A673 (cell line): ENCODE measurements at regions not wholly inside any gene's neighbourhood (a gene's known extent, or its start where the extent isn't known, plus 50 kb on each side); places are given as distances from the start of the nearest gene placed in this dataset.

Experiments used
- BruUV-seq: library from RNA; stranded (reverse); fragments of 400-500 nt; replicated peaks from 2 replicates; lab custom pipeline; 2021; lab: Mats Ljungman, UMichigan
- CTCF ChIA-PET: fragments of 300-600 bp; sonication (Branson Sonifier 250); formaldehyde crosslinking; loops from one replicate; lab custom pipeline; 2022; ENCODE audit warnings: antibody characterized with exemption; lab: Charles Lee
- POLR2A ChIA-PET: fragments of 300-600 bp; sonication (Branson Sonifier 250); formaldehyde crosslinking; loops from one replicate; lab custom pipeline; 2022; ENCODE audit warnings: antibody characterized with exemption; ENCODE audit not compliant: low non-redundant PET; lab: Charles Lee
- DNase-seq: peaks from one replicate; pipeline ENCODE4 v3.0.0-alpha.2; 2015; ENCODE audit warnings: low spot score
- H3K27ac ChIP-seq: fragments of 200-600 bp; sonication (generic); 2 replicates; pipeline ENCODE4 v1.5.1; 2016; ENCODE audit warnings: mixed run types, low read depth, mild to moderate bottlenecking, mixed read lengths, antibody characterized with exemption, low read length; ENCODE audit not compliant: poor library complexity, severe bottlenecking
- H3K27me3 ChIP-seq: fragments of 200-600 bp; sonication (generic); replicated peaks from 2 replicates; pipeline ENCODE4 v1.6.1; 2017; ENCODE audit warnings: mixed run types, low read depth, mild to moderate bottlenecking, mixed read lengths, antibody characterized with exemption, low read length; ENCODE audit not compliant: insufficient read depth, poor library complexity
- H3K36me3 ChIP-seq: fragments of 200-600 bp; sonication (generic); 2 replicates; pipeline ENCODE4 v1.6.1; 2016; ENCODE audit warnings: mixed run types, mild to moderate bottlenecking, mixed read lengths, antibody characterized with exemption, low read length; ENCODE audit not compliant: insufficient read depth, poor library complexity, severe bottlenecking
- H3K4me1 ChIP-seq: fragments of 200-600 bp; sonication (generic); 2 replicates; pipeline ENCODE4 v1.6.1; 2017; ENCODE audit warnings: mixed run types, mild to moderate bottlenecking, mixed read lengths, antibody characterized with exemption, low read length; ENCODE audit not compliant: insufficient read depth, poor library complexity, severe bottlenecking
- H3K4me3 ChIP-seq: fragments of 200-600 bp; sonication (generic); 2 replicates; pipeline ENCODE4 v1.5.1; 2016; ENCODE audit warnings: low read depth, mixed run types, mild to moderate bottlenecking, mixed read lengths, low read length; ENCODE audit not compliant: poor library complexity, severe bottlenecking
- H3K9me3 ChIP-seq: fragments of 200-600 bp; sonication (generic); 2 replicates; pipeline ENCODE4 v1.6.1; 2016; ENCODE audit warnings: mixed run types, low read depth, mild to moderate bottlenecking, mixed read lengths, antibody characterized with exemption, low read length; ENCODE audit not compliant: poor library complexity, severe bottlenecking
- EZH2 ChIP-seq: fragments of 200-600 bp; sonication (generic); IDR thresholded peaks from 2 replicates; pipeline ENCODE4 v1.6.1; 2017; ENCODE audit warnings: borderline replicate concordance, low read depth, mild to moderate bottlenecking, mixed read lengths, antibody characterized with exemption, low read length; ENCODE audit not compliant: poor library complexity, severe bottlenecking
- intact Hi-C: fragments of 100-400 bp; cut with micrococcal nuclease; formaldehyde crosslinking; loops from one replicate; pipeline ENCODE4 v1.10.0; 2022; ENCODE audit not compliant: unreplicated experiment
- TF ChIP-seq, protein P1 (sequence below): fragments of 300-800, 200-600 bp; sonication (generic); conservative IDR thresholded peaks from 2 replicates; pipeline ENCODE4 v1.5.1; 2017; ENCODE audit warnings: low read depth, mild to moderate bottlenecking, antibody characterized with exemption, low read length, moderate library complexity, mixed read lengths

DNA sequence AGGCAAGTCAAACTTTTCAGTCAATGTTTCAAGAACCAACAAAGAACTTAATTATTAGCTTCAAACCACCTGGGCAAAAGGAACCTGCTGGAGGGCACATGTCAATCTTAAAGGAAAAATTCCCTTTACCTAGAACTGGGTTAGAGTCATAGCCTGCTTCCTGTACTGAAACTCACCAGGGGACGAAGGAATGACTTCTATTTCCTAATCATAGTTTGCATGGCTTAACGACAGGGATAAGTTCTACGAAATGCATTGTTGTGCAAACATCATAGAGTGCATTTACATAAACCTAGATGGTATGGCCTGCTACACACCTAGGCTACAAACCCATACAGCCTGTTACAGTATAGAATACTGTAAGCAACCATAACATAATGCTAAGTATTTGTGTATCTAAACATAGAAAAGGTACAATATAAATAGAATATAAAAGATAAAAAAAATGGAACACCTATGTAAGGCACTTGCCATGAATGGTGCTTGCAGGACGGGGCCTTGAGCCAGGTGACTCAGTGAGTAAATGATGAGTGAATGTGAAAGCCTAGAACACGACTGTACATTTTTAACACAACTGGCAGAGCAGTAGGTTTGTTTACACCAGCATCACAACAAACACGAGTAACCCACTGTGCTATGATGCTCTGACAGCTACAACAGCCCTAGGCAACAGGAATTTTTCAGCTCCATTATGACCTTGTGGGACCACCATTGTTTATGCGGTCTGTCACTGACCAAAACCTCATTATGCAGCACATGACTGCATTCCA is 234.9 kb upstream of the CAND1 start:
- DNase-seq: no peak
- Histone ChIP-seq H3K4me3 (no peak overlapping the region), H3K9me3 (no peaks in the 10 kb centered on the region), H3K27me3 (peaks cover 3% of the 10 kb centered on the region), H3K27ac (no peak overlapping the region), H3K4me1 (no peaks in the 10 kb centered on the region), H3K36me3 (no peaks in the 10 kb centered on the region)
- ChIA-PET POLR2A (no interaction called here), CTCF (no interaction called here)
- BruUV-seq: no TSS peak
- intact Hi-C loops: no loop called here
- TF ChIP-seq EZH2: no peak
- TF ChIP-seq, protein P1, sequence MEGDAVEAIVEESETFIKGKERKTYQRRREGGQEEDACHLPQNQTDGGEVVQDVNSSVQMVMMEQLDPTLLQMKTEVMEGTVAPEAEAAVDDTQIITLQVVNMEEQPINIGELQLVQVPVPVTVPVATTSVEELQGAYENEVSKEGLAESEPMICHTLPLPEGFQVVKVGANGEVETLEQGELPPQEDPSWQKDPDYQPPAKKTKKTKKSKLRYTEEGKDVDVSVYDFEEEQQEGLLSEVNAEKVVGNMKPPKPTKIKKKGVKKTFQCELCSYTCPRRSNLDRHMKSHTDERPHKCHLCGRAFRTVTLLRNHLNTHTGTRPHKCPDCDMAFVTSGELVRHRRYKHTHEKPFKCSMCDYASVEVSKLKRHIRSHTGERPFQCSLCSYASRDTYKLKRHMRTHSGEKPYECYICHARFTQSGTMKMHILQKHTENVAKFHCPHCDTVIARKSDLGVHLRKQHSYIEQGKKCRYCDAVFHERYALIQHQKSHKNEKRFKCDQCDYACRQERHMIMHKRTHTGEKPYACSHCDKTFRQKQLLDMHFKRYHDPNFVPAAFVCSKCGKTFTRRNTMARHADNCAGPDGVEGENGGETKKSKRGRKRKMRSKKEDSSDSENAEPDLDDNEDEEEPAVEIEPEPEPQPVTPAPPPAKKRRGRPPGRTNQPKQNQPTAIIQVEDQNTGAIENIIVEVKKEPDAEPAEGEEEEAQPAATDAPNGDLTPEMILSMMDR: no peak

DNA sequence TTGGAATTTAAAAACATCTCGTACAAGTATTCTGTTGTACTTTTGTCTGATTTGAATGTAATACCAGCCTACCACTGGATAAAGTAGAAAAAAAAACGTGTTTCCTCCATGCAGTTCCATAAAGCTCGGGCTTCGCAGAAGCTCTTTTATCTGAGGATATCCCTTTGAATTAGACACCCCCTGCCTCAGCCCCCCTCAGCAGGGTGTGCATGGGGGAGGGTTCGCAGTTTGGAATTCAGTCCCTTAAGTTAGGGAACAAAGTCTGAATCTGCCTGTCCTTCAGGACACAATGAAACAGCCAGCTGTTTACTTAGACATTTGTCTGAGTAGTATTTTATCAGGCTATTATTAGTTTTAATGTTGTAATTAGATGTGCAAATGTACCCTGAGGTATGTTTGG is 234.0 kb upstream of the CAND1 start:
- no peak overlapping the region for H3K4me3 ChIP-seq
- no peak for DNase-seq
- H3K4me1 ChIP-seq: no peaks in the 10 kb centered on the region
- ChIA-PET CTCF (no interaction called here), POLR2A (interaction anchor here (0.7 kb wide), 1 partner anchor 1567 kb away, joined by 4 read pairs; no protein-coding TSS in a partner anchor)
- no TSS peak for BruUV-seq
- no peaks in the 10 kb centered on the region for H3K9me3 ChIP-seq
- intact Hi-C loops: no loop called here
- H3K27ac ChIP-seq: no peak overlapping the region
- H3K36me3 ChIP-seq: no peaks in the 10 kb centered on the region
- no peak for TF ChIP-seq EZH2
- TF ChIP-seq, protein P1: no peak
- H3K27me3 ChIP-seq: peaks cover 3% of the 10 kb centered on the region

DNA sequence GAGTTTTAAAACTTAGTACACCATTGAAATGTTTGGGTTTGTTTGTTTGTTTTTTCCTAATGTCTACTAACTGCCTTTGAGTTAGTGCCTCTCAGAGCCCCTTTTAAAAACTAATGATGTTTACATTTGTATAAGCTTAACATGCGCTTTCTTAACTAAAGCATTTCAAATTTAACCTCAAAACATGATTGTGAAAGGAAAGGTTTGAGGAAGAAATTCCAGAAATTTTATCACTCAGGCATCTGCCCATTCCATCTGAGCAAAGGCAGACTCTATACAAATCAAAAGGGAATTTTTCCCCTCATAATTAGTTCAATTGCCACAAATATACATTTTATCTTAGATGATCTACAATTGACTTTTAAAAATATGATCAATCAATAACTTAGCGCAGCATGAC is 230.7 kb upstream of the CAND1 start:
- intact Hi-C loops: no loop called here
- H3K36me3 ChIP-seq: no peaks in the 10 kb centered on the region
- DNase-seq: no peak
- BruUV-seq: no TSS peak
- TF ChIP-seq, protein P1: no peak
- TF ChIP-seq EZH2: no peak
- ChIA-PET POLR2A (no interaction called here), CTCF (no interaction called here)
- H3K27ac ChIP-seq: no peak overlapping the region
- no peak overlapping the region for H3K4me3 ChIP-seq
- H3K27me3 ChIP-seq: peaks cover 3% of the 10 kb centered on the region
- no peaks in the 10 kb centered on the region for H3K9me3 ChIP-seq
- no peaks in the 10 kb centered on the region for H3K4me1 ChIP-seq
